GM18505 (cell line): ENCODE measurements at regions not wholly inside any gene's neighbourhood (a gene's known extent, or its start where the extent isn't known, plus 50 kb on each side); places are given as distances from the start of the nearest gene placed in this dataset.
"Not testable (repeated sequence)": the region's sequence is repeated elsewhere in the genome, so short reads cannot be mapped to it uniquely, and the experiment has no call there.

Experiments used
- ATAC-seq: cut with Tn5 transposase; IDR thresholded peaks from one replicate; pipeline ENCODE4 v1.9.1; 2021; ENCODE audit not compliant: unreplicated experiment
- POLR2A ChIP-seq: IDR thresholded peaks from 4 replicates; pipeline ENCODE4 v1.6.1; 2011; ENCODE audit warnings: borderline replicate concordance; ENCODE audit not compliant: insufficient read depth, insufficient read length; ENCODE audit errors: extremely low read depth

GRCh38 chr1:101365878-101366277 is 129.1 kb downstream of the S1PR1 start:
- no peak for ATAC-seq
- no peak for TF ChIP-seq POLR2A

GRCh38 chr1:101366513-101367215 is 129.8 kb downstream of the S1PR1 start:
- no peak for TF ChIP-seq POLR2A
- no peak for ATAC-seq

- no peak for TF ChIP-seq POLR2A
These were observed 130.8 kb downstream of the S1PR1 start for GRCh38 chr1:101367630-101368029.

DNA sequence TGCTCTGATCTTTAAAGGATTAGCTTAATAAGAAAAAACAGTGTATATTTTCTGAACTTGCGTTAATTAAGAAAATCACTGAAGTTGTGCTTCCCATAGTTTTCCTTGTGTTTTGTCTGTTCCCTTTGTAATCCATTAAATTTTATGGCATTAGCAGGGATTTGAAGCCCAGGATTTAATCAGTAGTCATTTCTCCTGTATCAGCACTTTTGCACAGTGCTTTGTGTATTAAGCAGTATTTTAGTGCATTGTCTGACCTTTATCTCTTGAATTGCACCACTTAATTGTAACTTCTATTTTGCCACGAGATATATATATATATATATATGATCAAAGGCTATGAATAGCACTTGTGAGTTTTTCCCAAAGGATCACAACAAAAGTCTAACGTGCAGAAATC is 133.7 kb downstream of the S1PR1 start:
- no peak for TF ChIP-seq POLR2A
- ATAC-seq: no peak

More at GRCh38 chr1:101367630-101368029, 130.8 kb downstream of the S1PR1 start:
- ATAC-seq: no peak

DNA sequence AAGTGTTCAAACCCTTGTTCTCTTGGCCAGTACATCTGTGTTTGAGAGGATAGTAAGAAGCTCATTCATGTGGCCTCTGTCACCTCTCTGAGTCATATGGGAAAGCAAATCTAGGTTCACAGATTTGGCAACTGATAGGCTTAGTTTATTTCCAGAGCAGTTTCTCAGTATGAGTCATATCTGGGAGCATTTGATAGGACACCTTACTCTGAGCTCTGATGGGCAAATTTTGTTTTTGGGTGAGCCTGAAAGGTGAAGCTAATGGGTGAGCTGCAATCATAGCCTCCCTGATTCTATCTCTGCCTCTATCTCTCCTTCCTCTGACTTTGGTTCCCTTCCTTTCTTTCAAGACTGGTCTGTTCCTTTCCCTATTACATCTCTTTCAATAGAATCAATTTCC is 134.4 kb downstream of the S1PR1 start:
- TF ChIP-seq POLR2A: peak; percentile 93
- ATAC-seq: peak; percentile 92

GRCh38 chr1:101373570-101373969 is 136.8 kb downstream of the S1PR1 start:
- no peak for ATAC-seq
- TF ChIP-seq POLR2A: peak; percentile 54

- not testable (repeated sequence) for ATAC-seq
- TF ChIP-seq POLR2A: peak; percentile 26
These were observed 138.6 kb downstream of the S1PR1 start for GRCh38 chr1:101375448-101375847.

DNA sequence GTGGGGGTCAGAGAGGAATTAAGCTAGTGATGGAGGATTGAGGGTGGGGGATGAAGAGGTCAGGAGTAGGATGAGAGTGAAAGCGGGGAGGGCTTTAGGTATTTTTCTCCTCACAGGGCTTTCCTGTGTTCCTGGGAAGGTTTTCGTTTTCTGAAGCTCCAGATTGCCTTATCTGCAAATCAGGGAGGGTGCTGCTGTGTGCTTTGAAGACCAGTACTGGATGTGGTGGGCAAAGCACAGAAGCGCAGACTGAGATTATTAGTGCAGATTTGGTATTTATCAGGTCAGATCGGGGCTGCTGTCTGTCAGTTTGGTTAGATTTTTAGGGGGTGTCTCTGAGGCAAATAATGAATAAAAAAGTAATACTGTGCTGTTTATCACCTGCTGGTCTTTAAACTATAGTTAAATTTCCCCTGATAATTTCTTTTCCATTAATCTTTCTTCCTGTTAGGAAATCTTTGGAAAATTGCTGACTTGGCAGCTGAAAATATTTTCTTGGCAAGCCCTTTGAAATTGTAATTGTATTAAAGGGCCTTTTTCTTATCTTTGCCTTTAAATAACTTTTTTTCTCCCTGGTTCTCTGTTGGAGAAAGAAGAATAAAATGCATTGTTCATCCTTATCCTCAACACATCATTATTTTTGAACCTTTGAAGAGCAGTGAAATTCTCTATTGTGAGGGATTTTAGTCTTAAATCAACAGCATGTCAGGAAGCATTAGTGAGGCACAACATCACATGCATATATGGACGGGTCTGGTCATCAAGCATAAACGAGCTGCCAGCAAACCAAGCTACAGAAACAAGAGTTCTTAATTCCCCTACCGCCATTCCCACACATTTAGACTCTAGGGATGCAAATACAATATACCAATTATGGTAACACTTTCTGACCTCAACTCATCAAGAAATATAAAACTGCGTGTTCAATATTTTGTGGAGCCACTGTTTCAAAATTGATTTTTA is 139.6 kb downstream of the S1PR1 start:
- TF ChIP-seq POLR2A: peak; percentile 29
- no peak for ATAC-seq

- no peak for ATAC-seq
- no peak for TF ChIP-seq POLR2A
These were observed 140.4 kb downstream of the S1PR1 start for GRCh38 chr1:101377084-101377835.

DNA sequence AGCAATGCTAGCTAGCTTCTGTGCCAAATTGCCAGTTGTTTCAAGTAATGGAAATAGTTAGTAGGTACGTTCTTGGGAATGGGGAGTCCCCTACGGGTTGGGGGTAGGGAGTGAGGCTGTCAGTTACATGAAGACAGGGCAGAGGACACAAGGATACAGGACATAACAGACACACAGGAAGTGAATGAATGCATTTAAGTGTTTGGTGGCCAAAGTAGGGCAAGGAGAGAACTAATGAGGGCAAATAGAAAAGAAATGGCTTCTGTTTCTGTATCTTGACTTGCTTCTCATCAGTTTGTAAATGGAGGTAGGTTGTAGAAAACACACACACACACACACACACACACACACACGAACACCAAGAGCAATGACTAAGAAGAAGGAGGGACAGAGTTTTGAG is 142.2 kb downstream of the S1PR1 start:
- no peak for ATAC-seq

GRCh38 chr1:101379950-101380349 is 143.1 kb downstream of the S1PR1 start:
- ATAC-seq: peak; percentile 93
- TF ChIP-seq POLR2A: peak; percentile 8

More for the DNA sequence above, 142.2 kb downstream of the S1PR1 start:
- TF ChIP-seq POLR2A: no peak

DNA sequence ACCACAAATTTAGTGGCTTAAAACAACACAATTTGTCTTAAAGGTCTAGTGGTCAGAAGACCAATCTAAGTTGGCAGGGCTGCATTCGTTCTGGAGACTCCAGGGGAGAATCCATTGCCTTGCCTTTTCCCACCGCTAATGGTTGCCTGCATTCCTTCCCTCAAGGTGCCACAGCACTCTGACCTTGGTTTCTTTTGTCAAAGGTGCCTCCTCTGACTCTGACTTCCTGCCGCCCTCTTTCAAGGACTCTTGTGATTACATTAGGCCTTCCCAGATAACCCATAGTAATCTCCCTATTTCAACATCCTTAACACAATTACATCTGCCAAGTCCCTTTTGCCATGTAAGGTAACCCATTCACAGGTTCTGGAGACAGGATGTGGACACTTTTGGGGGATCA is 145.3 kb downstream of the S1PR1 start:
- no peak for TF ChIP-seq POLR2A
- ATAC-seq: no peak
